COLO829 (cell line): ENCODE measurements at regions not wholly inside any gene's neighbourhood (a gene's known extent, or its start where the extent isn't known, plus 50 kb on each side); places are given as distances from the start of the nearest gene placed in this dataset.
A peak's percentile ranks its signal among the peaks of the same experiment; 100 is the strongest.
"Not testable (repeated sequence)": the region's sequence is repeated elsewhere in the genome, so short reads cannot be mapped to it uniquely, and the experiment has no call there.

ENCODE experiments used
- DNase-seq: peaks from one replicate; pipeline ENCODE4 v3.0.0; 2012; ENCODE audit warnings: low spot score

- no peak for DNase-seq
Observed at GRCh38 chr13:28607187-28607955, 51.6 kb upstream of the POMP start.

DNA sequence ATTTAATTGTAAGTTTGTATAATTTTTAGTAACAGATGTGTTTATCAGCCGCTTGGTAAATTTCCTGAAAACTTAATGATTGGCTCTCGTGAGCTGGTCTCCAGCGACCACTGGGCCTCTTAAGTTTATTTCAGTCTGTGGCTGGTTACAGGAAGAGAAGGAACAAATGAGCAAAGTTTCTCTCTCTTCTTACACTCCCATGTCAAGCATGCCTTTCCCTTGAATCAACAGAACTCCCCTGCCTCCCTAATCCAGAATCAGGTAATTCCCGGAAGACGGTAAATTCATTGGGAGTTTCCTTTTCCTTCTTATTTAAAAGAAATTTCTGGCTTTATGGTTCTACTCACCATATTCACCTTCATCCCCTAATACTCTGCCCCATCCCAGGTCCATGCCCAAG lies 52.5 kb upstream of the POMP start:
- no peak for DNase-seq

- not testable (repeated sequence) for DNase-seq
Observed at GRCh38 chr13:28605147-28605546, 53.8 kb upstream of the POMP start.

DNA sequence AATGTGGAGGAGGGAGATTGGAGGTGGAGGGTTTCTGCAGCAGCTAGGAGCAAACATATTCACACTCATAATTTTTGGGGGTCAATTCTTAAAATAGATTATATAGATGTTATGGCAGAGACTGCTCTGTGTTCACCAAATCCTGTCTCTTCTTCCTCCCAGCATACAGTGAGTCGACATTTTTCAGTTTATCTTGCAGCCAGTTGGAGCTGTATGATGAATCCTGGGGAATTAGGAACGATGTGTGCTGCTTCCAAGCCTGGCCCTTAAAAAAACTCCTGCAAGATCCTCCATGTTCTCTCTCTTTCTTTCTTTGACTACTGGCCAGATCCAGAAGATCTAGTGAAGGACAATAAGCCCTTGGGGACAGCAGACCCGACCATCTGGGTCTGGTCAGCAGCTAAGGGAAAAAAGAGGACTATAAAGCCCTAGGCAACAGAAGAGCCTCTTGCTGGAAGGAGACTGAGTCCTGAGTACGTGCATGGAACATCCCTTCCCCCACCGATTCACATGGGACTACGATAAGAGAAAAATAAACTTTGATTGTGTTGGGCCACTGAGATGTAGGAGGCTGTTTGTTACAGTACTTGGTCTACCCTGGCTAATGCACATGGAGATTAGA lies 55.8 kb upstream of the POMP start:
- DNase-seq: no peak

GRCh38 chr13:28602580-28602979 lies 56.4 kb upstream of the POMP start:
- no peak for DNase-seq

DNA sequence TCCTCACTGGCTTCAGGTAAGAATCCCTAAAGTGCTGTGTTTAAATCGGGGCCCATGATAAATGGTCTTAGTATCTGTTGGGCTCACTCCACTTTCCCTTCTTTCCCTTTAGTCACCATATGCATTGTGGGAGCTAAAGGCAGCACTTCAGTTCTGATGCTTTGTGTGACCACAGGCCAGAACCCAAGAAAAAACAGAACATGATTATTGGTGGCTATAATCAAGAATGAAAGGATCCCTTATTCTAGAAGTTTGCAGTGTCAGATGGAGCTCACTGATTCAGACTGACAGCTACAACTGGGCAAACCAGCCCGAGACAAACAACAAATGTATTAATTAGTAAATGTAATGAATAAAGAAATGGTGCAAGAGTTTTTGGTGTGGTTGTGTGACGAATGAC lies 57.3 kb upstream of the POMP start:
- DNase-seq: no peak

GRCh38 chr13:28597641-28598040 lies 61.3 kb upstream of the POMP start:
- no peak for DNase-seq

GRCh38 chr13:28590461-28590860 lies 68.5 kb upstream of the POMP start:
- no peak for DNase-seq

DNA sequence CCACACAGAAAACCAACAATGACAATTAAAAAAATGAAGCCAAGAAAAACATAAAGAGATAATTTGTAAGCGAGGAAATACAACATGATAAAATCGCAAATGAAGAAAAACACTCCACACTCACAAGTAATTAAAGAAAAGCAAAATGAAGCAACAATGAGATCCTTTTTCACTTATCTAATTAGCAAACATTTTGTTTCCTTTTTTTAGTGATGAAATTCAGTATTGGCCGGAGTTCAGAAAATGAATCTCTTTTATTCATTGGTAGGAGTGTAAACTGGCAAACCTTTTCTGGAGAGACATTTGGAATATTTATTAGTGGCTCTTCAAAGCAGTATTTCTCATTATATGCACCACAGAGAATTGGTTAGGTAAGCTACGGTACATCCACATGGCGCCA lies 70.6 kb upstream of the POMP start:
- DNase-seq: no peak

- DNase-seq: no peak
Observed at GRCh38 chr13:28587174-28587540, 71.8 kb upstream of the POMP start.

DNA sequence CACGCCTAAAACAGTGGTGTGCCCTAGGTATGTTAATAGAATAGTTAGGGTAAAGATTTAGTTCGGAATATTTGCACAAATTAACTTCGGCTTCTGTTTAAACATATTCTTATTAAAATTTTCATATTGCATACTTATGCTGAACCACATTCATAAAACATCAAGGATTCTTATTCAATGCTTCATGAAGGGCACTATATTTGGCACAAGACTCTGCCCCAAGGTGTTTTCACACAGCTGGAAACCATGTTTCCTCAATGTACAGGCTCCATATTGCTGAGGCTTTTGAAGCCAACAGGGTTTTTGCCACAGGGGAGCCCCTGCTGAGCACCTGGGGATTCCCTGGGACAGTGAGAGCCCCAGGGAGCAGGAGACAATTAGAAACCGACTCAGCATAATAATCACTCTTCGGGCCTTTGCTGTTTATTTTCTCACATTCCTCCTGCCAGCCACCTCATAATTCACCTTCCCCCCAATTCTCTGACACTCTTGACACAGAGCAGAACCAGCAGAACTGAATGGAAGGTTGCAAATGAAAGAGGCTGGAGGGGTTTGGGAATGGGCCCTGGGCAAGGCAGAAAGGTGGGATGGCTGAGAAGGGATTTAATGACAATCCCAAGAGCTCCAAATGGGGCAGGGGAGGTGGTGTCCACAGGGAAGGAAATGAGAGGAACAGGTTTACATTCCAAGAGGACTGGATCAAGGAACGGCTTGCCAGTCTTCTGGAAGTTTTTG lies 72.3 kb upstream of the POMP start:
- no peak for DNase-seq

GRCh38 chr13:28585561-28585960 lies 73.4 kb upstream of the POMP start:
- no peak for DNase-seq

DNA sequence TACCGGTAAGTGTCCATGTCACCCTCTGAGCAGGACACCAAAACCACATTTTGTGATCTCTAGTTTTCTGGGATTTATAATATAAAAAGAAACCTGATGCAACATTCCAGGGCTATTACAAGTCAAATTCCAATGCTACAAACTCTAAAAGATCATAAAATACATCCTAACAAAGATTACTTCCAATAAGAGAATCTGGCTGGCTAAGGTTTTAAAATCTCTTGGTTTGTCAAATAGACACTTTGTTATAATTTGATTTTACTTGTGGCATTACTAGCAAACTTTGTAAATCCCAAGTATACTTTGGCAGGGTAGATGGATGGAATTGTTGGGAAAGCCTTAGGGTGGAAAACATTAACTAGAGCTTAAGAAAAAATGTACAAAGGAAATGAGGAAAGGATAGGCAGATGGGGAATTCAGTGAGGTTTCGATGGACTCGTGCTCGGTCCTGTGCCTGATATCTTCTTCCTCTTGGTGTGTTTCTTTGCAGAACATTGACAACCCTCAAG lies 74.0 kb upstream of the POMP start:
- DNase-seq: no peak

- DNase-seq: no peak
Observed at GRCh38 chr13:28583651-28584091, 75.3 kb upstream of the POMP start.

- DNase-seq: no peak
Observed at GRCh38 chr13:28582892-28583240, 76.1 kb upstream of the POMP start.

- DNase-seq: no peak
Observed at GRCh38 chr13:28582225-28582891, 76.6 kb upstream of the POMP start.

GRCh38 chr13:28581451-28581850 lies 77.5 kb upstream of the POMP start:
- no peak for DNase-seq

DNA sequence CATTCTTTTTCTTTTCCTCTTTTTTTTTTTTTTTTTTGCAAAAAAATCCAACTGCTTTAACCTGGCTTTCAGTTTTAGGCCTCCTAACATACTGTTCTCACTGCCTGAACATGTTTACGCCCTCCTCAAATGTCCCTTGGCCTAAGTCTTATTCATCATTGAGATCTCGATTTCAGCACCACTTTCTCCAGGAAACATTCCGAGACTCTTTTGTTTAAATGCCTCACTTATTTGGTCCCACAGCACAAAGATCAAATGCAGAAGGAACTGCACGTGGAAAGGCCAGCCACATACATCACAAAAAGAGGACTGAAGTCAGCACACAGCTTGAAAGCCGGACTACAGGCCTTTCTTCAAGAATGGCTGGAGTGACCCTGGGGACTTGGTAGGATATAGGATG lies 79.2 kb upstream of the POMP start:
- DNase-seq: no peak

- no peak for DNase-seq
Observed at GRCh38 chr13:28579322-28579721, 79.6 kb upstream of the POMP start.

DNA sequence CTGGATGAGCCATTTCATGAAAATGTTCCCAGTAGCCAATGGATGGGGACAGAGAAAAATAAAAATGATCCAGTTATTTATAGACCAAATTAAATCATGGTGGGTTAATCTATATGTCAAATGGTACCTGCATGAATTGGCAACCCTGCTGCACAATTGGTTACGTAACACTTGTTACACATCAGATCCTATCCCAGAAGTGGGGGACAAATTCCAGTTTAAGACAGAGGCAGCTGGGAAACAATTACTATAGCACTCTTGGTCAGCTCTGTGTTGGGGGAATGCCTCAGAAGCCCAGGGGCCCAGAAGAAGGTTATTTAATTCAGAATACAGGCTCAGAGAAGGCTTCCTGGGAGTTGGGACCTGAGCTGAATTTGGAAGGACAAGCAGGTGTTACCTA lies 81.1 kb upstream of the FLT1 start:
- DNase-seq: no peak

DNA sequence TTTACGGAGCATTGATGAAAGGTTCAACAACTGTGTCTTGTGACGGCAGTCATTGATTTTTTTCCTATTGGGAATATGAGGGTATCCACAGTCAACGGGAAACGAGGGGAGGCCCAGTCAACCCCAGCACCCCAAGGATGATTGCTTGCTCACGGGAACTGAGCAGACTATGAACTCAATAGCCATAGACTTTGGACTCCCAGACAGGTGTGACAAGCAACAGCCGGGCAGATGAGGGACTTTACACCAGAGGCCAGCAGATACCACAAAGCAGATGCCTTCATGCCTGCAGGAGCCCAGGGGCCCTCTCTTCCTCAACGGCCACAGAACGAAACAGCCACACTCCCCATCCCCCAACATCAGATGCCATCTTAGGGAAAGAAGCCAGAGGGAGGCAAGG lies 80.3 kb upstream of the FLT1 start:
- no peak for DNase-seq

- peak; percentile 98 for DNase-seq
Observed at GRCh38 chr13:28574617-28575142, 79.8 kb upstream of the FLT1 start.
